ENCODE measurements at regions not wholly inside any gene's neighbourhood (a gene's known extent, or its start where the extent isn't known, plus 50 kb on each side); places are given as distances from the start of the nearest gene placed in this dataset.
"Not testable (repeated sequence)": the region's sequence is repeated elsewhere in the genome, so short reads cannot be mapped to it uniquely, and the experiment has no call there.

DNA sequence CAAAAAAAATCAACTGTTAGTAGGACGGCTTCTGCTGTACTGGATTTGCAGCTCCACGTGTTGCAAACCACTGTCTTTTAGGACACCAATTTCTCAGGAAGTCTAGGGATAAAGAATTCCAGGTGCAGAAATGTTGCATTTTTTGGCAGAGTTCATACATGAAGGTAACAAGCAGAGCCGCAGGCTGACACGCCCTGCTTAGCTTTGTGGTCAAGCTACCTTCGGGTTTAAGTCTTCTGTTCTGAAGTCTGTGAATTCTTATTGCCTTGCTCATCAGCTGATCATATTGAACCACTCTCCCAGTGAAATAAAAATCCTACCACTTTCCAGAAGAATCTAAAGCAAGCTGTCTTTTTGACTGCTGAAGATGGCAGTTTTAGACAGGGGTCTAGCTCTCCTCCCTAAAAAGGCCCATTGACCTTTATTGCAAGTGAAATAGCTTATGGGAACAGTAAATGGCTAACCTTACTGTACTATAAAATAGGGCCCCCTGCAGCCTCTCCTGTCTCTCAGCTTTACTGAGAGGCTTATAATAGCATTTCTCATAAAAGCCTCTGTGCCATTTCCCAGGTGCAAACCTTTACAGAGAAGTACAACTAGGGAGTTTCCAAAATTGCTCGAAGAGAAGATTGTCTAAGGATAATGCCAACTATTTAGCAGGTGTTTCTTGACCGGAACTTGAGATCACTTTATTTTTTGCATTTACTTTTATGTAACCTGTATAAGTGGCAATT lies 262.2 kb upstream of the IL12A start:
- no peak for DNase-seq (ENCODE audit: low spot score)

DNA sequence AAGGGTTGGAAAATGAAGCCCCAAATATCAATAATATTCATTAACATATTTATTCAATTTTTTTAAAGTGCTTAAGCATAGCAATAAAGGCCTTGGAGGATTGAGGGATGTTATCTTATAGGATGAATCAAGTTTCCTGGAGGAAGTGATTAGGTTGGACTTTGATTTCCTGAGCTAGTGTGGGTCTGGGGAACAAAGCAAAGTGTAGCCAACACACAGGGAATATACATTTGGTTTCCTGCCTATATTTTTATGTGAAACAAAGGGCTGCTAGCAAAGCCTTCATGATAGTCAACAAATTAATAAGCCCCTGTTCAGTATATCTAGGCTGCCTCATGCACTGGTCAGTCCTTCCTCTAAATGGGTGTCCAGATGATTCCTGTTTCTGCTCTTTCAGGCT lies 261.1 kb upstream of the IL12A start:
- no peak for DNase-seq (ENCODE audit: low spot score)

DNA sequence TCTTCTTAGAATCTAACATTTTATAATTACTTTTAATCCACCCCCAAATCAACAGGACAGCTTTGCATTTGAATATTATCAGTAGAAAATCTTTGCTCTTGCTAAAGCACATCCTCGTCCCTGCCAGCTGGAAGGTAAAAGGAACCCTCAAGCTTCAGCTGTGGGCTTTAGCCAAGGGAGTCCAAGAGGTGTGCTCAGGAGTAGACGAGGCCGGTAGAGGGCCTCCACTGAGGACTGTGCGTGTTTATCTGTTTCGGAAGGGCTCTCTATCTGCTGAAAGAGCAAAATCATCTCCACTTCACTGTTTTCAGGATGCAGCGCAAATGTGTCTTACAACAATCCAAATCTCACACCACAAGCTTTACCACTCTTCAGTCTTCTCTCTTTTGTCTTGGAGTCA lies 257.4 kb upstream of the IL12A start:
- no peak for DNase-seq (ENCODE audit: low spot score)

DNA sequence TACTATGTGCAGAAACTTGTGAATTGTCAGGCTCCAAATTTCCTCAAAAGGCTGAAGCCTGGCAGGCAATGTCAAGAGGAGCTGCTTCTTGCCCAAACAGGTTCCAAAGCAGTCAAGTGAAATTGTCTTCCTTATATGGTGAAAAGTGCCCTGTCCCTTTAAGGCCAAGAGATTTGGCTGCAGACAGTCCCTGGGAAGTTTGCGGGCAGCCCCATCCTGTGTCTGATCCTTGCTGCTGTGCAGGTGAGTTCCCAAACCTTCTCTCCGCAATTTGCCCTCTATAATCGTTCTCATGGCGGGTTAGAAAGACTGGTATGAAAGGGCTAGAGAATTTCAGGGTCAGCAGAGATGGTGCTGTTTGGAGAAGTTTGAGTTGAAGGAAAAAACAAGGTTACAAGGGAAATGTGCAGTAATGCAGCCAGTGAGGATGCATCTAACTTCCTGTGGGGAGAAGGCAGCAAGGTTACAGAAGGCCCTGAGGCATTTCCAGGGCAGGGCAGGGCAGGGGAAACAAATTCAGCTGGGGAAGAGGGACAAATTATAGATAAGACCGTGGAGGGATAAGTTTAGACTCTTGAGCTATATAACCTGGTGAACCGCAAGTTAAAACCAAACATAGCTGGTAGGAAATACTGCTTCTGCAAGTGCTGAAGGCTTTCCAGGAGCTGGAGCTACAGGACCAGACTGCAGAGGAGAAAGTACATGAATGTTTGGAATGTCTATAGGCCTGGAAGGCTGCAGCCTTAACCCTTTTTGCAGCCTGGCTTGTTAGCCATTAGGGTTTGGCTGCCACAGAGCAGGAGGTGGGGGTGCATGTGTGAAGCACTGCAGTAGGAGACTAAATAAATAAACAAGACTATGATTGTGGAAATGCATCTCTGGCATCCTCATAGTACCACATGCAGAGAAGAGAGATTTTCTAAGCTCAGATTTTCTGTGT lies 256.2 kb upstream of the IL12A start:
- peak; percentile 49 for DNase-seq (ENCODE audit: low spot score)

DNA sequence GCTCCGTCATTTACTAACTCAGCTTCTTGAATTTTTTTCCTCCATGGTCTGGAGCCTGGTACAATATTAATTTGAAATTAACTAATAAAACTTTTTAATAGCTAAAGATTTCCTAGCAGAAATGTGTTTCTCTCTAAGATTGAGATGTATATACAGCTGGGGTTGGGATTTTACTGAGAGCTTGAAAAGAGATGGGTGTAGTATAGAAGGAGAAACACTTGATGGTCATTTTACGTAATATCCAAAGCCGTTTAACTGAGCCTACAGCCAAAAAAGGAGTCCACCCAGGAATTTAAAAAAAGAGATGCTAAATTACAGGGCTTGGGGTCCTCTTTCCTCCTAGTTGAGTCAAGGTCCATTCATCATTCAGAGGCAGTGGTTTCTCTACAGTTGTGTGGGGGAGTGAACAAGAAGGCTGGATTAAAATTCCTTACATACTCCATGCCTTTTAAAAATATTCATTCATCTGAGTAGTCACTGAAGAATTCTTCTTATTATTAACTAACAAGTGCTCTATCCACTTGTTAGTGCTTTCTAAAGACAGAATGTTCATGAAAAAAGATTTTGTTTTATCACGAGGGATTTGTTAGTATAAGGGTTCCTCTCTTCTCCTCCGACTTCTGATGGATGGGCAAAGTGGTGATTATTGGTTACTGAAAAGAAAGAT lies 255.3 kb upstream of the IL12A start:
- DNase-seq (ENCODE audit: low spot score): peak; percentile 60

DNA sequence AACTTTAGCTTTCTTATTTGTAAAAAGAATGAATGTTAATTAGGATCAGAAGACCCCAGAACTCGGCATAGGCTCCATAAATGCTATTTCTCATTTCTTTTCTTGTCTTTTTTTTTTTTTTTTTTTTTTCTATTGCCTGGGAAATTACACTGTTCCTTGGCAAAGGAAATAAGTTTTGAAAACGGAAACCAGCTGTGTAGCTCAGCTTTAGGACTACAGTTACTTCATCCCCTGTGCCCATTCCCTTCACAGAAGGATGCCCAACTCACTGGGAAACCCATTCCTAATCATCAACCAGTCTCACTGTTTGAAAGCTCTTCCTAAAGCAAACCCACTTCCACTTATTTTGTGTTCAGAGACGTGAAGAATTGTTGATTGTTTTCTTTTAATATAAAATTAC lies 254.0 kb upstream of the IL12A start:
- no peak for DNase-seq (ENCODE audit: low spot score)

DNA sequence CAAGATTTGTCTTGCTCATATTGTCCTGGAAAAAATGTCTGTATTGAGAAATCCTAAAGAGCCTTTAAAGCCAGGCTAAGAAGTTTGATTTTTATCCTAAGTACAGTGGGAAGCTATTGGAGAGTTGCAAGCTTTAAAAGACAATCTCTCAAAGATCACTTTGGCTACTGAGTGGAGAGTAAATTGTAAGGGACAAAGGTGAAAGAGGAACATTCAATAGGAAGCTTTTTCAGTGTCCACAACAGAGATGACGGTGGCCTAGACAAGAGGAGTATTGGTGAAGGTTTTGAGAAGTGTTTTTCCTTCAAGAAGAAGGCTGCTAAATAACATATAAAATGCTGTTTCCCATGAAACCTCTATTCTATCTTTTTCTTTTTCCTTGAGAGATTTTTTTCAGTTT lies 249.5 kb upstream of the IL12A start:
- DNase-seq (ENCODE audit: low spot score): no peak

DNA sequence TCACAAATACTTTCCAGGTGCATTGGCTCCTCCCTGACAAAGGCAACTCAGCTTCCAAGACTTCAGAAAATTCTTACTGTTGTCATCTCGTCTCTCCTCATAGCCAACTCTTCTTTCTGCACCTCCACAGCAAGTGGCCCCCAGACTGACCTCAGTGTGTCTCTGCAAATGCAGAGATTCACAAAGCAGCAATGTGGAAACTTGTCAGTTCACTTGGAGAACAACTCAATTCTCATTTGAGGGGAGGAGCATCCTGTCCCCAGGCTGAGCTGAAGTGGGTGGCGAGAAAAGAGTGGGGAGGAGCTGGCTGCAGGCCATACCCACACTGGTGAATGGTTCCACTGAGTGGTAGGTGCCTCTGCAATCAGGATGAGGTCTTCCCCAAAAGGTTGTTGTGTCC lies 248.7 kb upstream of the IL12A start:
- no peak for DNase-seq (ENCODE audit: low spot score)

DNA sequence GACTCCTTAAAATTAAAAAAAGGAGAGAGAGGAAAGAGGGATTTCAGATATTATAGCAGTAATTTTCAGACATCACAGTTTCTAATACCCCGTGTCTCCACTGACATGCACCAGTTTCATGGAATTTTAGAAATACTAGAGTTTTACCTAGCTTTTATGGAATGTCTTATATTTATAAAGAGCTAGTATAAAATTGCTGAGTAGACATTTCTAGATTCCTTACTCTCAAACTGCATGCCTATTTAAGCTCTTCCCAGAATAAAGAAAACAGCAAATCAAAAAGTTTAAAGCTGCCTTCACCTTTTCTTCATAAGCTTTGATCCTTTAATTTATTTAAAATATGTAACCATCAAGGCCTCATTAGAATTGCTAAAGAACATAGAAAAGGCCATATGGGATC lies 247.4 kb upstream of the IL12A start:
- no peak for DNase-seq (ENCODE audit: low spot score)

DNA sequence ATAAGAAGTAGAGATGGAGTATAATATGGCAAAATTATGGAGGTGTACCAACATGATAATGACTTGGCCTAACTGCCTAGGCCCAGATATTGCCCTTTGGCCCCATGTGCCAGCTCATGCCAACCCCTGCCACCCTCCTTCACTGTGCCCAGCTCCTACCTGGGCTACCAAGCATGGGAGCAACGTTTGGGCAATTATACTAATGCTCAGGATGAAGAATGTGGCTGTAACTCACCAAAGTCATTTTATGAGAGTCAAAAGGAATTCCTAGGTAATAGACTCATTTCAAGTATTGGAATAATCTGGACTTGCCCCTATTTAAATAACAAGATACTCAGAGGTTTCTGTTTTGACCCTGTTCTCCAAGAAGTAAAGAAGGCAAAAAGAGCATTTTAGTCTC lies 240.2 kb upstream of the IL12A start:
- no peak for DNase-seq (ENCODE audit: low spot score)

DNA sequence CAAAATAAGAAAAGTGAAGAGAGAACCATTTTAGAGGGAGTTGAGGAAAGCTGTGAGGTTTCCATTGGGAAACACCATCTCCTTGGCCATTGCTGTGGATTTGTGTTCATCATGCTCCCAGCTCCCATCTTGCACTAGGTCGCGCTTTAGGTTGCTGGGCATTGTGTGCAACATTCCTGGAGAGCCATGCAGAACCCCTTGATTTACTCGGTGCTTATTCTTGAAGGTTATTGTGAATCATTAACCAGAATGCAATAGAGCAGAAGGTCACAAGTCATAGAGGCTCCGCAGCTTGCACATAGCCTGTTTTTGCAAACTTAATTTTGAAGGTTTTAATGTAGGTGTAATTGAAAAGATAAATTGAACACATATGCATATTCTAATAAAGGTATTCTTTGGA lies 239.2 kb upstream of the IL12A start:
- no peak for DNase-seq (ENCODE audit: low spot score)

DNA sequence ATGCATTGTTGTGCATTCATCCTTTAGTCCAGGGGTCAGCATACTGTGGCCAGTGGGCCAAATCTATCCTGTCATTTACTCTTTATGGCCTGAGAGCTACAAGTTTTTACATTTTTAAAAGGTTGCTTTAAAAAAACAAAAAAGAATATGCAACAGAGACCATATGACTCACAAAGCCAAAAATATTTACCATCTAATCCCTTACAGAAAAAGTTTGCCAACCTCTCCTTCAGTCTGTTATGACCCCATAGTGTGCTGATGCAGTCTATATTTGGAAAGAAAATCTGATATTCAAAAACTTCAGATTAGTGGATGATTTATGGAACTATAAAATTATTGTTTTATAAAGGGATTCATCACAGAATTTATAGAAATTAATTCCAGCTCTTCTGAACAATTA lies 237.5 kb upstream of the IL12A start:
- no peak for DNase-seq (ENCODE audit: low spot score)

DNA sequence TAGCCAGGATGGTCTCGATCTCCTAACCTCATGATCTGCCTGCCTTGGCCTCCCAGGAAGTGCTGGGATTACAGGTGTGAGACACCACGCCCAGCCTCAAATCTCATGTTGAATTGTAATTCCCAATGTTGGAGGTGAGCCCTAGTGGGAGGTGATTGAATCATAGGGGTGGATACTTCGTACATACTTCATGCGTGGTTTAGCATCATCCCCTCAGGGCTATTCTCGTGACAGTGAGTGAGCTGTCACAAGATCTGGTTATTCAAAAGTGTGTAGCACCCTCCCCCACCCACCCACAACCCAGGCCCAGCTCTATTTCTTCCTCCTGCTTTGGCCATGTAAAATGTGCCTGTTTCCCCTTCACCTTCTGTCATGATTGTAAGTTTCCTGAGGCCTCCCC lies 236.9 kb upstream of the IL12A start:
- DNase-seq (ENCODE audit: low spot score): no peak

DNA sequence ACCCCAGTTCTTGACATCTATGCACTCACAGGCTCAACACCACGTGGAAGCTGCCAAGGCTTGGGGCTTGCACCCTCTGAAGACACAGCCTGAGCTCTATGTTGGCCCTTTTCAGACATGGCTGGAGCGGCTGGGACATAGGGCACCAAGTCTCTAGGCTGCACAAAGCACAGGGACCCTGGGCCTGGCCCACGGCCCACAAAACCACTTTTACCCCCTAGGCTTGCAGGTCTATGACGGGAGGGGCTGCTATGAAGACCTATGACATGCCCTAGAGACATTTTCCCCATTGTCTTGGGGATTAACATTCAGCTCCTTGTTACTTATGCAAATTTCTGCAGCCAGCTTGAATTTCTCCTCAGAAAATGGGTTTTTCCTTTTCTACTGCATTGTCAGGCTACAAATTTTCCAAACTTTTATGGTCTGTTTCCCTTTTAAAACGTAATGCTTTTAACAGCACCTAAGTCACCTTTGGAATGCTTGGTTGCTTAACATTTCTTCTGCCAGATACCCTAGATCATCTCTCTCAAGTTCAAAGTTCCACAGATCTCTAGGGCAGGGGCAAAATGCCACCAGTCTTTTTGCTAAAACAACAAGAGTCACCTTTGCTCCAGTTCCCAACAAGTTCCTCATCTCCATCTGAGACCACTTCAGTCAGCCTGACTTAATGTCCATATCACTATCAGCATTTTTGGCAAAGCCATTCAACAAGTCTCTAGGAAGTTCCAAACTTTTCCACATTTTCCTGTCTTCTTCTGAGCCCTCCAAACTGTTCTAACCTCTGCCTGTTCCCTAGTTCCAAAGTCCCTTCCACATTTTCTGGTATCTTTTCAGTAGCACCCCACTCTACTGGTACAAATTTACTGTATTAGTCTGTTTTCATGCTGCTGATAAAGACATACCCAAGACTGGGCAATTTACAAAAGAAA lies 232.1 kb upstream of the IL12A start:
- not testable (repeated sequence) for DNase-seq (ENCODE audit: low spot score)

DNA sequence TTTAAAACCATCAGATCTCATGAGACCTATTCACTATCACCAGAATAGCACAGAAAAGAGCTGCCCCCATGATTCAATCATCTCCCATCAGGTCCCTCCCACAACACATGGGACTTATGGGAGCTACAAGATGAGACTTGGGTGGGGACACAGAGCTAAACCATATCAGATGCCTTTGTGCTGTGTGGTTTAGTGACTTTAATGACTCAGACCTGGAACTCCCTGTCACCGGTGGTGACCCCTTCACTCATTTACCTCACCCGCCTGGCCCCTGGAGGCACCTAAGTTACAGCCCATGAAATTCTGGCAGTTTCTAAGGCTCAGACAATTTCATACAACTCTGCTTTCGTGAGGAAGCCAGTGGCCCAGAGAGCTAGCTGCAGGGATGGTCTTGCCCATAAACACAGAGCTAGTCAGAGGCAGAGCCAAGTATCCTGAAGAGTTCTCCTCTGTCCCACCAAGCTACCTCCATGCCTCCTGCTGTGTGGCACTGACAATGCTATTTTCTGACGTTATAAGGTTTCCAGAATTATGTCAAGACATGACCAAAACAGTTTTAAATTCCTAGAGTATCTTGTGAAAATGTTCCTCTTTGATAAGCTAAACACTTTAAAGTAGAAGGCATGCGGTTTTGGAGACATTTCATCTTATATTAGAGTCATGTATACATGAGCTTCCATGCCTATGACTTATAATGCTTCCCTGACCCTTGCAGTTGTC lies 231.1 kb upstream of the IL12A start:
- DNase-seq (ENCODE audit: low spot score): no peak

DNA sequence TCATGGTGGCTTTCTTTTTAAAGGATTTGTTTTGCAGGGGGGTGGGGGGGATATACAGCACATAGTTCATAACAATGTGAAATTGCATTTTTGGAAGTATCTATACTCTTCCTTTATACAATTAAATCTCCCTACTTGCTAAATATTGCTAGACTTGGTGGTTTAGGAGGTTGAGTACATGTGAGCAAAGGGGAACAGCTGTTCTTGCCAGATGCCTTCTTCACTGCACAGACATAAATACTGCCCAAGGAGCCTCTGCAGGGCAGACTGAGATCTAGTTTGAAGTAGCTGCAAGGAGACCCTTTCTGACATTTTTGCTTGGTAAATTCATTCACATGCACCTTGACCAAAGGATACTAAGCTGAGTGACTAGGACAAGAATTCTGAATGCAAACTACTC lies 228.6 kb upstream of the IL12A start:
- DNase-seq (ENCODE audit: low spot score): no peak

DNA sequence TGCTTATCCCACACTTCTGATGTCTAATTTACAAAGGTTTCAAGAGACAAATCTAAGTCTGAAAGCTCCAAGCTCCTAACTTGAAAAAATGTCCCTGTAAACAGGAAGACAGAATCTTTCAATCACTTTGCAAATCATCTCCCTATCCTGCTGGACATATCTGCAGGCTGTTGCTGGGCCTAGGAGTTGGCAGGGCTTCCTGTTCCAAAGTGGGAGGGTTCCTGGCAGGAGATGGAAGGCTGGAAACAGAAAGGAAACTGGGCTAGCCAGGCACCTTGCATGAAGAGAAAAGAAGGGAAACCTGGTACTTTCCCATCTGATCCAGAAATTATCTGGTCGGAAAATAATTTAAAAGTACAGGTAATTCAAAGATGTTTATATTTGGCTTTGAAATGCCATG lies 227.3 kb upstream of the IL12A start:
- DNase-seq (ENCODE audit: low spot score): peak; percentile 54

DNA sequence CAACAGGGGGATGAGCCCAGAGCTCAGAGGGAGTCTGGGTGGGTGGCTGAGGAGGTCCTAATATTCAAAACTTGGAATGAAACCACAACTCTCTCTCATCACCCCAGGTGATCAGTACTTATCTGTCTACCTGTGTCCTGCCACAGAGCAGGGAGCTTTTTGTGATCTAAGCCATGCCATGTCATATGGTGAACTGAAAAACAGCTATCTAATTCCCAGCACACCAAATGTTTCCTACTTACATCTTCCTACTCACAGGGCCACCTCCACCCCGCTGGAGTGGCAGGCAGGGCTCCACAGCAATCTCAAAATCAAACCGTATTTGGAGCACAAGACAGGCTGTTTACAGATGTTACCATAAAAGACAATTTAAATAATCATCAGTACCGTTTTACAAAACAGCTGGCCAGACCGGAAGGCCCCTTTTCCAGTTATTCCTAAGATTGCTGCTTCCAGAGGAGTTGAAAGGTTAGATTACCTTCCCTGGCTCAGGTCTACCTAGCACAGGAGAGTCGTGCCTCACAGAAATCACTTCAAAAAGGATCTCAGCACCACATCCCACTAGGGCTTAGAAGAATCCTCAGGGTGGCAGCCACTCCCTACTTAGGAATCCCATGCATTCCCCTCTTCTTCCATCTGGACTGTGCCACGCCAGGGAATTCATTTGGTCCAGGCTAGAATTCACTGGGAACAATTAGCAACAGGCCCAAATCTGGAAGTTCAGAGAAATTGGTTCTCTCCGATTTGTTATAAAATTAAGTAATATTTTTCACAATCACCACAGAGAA lies 226.6 kb upstream of the IL12A start:
- DNase-seq (ENCODE audit: low spot score): peak; percentile 38

DNA sequence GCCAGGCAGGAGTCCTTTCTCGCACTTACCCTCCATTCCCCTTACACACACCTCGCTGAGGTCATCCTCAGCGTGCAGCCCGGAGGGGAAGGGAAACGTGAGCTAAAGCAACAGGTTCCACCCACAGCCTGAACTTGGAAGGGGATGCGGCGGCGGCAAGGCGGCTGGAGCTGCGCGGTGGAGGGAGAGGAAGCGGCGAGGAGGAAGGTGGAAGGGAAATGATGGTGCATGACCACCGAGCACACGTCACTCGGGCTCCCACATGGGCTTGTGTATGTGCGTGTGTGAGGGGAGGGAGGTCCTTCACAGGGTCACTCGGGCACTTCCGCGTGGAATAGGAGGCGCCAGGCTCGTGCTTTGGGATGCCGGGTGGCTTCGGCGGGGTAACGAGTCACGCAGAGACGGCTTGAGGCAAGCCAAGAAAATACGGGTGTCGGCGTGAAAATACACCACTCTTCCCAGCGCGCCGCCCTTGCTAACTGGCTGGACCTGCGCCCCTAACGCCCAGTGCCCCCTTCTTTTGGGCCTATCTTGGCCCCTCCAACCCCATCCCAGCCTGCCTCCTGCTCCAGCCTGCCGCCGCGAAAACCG lies 225.5 kb upstream of the IL12A start:
- DNase-seq (ENCODE audit: low spot score): peak; percentile 80
